ENCODE measurements at regions not wholly inside any gene's neighbourhood (a gene's known extent, or its start where the extent isn't known, plus 50 kb on each side); places are given as distances from the start of the nearest gene placed in this dataset.

- H3K4me1 Mint-ChIP-seq, result no peaks in the 10 kb centered on the region
These were observed 54.8 kb upstream of the EXOC4 start for GRCh38 chr7:133197972-133198544.

GRCh38 chr7:133199831-133200230 is 53.0 kb upstream of the EXOC4 start:
- no peaks in the 10 kb centered on the region for H3K36me3 Mint-ChIP-seq
- no peaks in the 10 kb centered on the region for H3K4me1 Mint-ChIP-seq
- DNase-seq, result no peak
- peaks cover 0 to 4% (median 2%) of the 10 kb centered on the region in 7 donors for H3K9me3 Mint-ChIP-seq
- no peak overlapping the region for H3K4me3 Mint-ChIP-seq
- peaks cover 6 to 16% (median 12%) of the 10 kb centered on the region in 3 donors for H3K27me3 Mint-ChIP-seq
- ATAC-seq (ENCODE audit: low read depth in 2 of 2), result no peak
- H3K27ac Mint-ChIP-seq, result no peak overlapping the region

More at GRCh38 chr7:133197972-133198544, 54.8 kb upstream of the EXOC4 start:
- H3K27me3 Mint-ChIP-seq, result peaks cover 6 to 18% (median 16%) of the 10 kb centered on the region in 3 donors
- no peak for DNase-seq
- ATAC-seq (ENCODE audit: low read depth in 2 of 2), result no peak
- peaks cover 0 to 12% (median 4%) of the 10 kb centered on the region in 7 donors for H3K9me3 Mint-ChIP-seq
- no peak overlapping the region for H3K4me3 Mint-ChIP-seq
- no peak overlapping the region for H3K27ac Mint-ChIP-seq
- H3K36me3 Mint-ChIP-seq, result no peaks in the 10 kb centered on the region

- H3K4me1 Mint-ChIP-seq, result no peaks in the 10 kb centered on the region
- H3K9me3 Mint-ChIP-seq, result no peaks in the 10 kb centered on the region
- DNase-seq, result no peak
- H3K36me3 Mint-ChIP-seq, result no peaks in the 10 kb centered on the region
- no peak for ATAC-seq (ENCODE audit: low read depth in 2 of 2)
- peaks cover 6 to 18% (median 14%) of the 10 kb centered on the region in 3 donors for H3K27me3 Mint-ChIP-seq
- no peak overlapping the region for H3K4me3 Mint-ChIP-seq
- no peak overlapping the region for H3K27ac Mint-ChIP-seq
These were observed 51.4 kb upstream of the EXOC4 start for GRCh38 chr7:133201470-133201869.

- DNase-seq (no peak), ATAC-seq (ENCODE audit: low read depth in 2 of 2) (no peak)
- Mint-ChIP-seq H3K4me3 (no peak overlapping the region), H3K4me1 (no peaks in the 10 kb centered on the region), H3K27me3 (peaks cover 2 to 18% (median 15%) of the 10 kb centered on the region in 3 donors), H3K36me3 (no peaks in the 10 kb centered on the region), H3K27ac (no peak overlapping the region), H3K9me3 (peaks cover 0 to 2% (median 0%) of the 10 kb centered on the region in 7 donors)
These were observed 49.9 kb upstream of the EXOC4 start for GRCh38 chr7:133202942-133203341.
